IPS-18c (cell line): ENCODE measurements at regions not wholly inside any gene's neighbourhood (a gene's known extent, or its start where the extent isn't known, plus 50 kb on each side); places are given as distances from the start of the nearest gene placed in this dataset.
"Not testable (repeated sequence)": the region's sequence is repeated elsewhere in the genome, so short reads cannot be mapped to it uniquely, and the experiment has no call there.

Source experiments
- H3K4me3 ChIP-seq: 2 replicates; pipeline ENCODE4 v1.7.0; 2013; ENCODE audit warnings: low read depth, mild to moderate bottlenecking, low read length, moderate library complexity; ENCODE audit not compliant: insufficient read depth
- H3K9me3 ChIP-seq: one replicate; pipeline ENCODE4 v1.6.1; 2013; ENCODE audit warnings: mild to moderate bottlenecking, low read length, moderate library complexity; ENCODE audit not compliant: control insufficient read depth, insufficient read depth

- H3K4me3 ChIP-seq = no peak overlapping the region
- H3K9me3 ChIP-seq = no peaks in the 10 kb centered on the region
These were observed 70.4 kb upstream of the SSBP3 start for GRCh38 chr1:54476530-54477109.

GRCh38 chr1:54475946-54476516 lies 69.8 kb upstream of the SSBP3 start:
- Histone ChIP-seq H3K9me3 (no peaks in the 10 kb centered on the region), H3K4me3 (peak overlapping the region; percentile 44; the same call in 1 of the 2 replicates)

- no peaks in the 10 kb centered on the region for H3K9me3 ChIP-seq
- H3K4me3 ChIP-seq = peak overlapping the region; percentile 44
These were observed 69.2 kb upstream of the SSBP3 start for GRCh38 chr1:54475357-54475881.

- Histone ChIP-seq H3K9me3 (no peaks in the 10 kb centered on the region), H3K4me3 (peak overlapping the region; percentile 44)
These were observed 68.4 kb upstream of the SSBP3 start for GRCh38 chr1:54474310-54475251.

- H3K9me3 ChIP-seq = no peaks in the 10 kb centered on the region
- H3K4me3 ChIP-seq = no peak overlapping the region
These were observed 65.4 kb upstream of the SSBP3 start for GRCh38 chr1:54471588-54471987.

GRCh38 chr1:54469444-54469843 lies 63.2 kb upstream of the SSBP3 start:
- not testable (repeated sequence) for H3K9me3 ChIP-seq

GRCh38 chr1:54468288-54469084 lies 62.3 kb upstream of the SSBP3 start:
- not testable (repeated sequence) for H3K4me3 ChIP-seq, H3K9me3 ChIP-seq

More at GRCh38 chr1:54469444-54469843, 63.2 kb upstream of the SSBP3 start:
- not testable (repeated sequence) for H3K4me3 ChIP-seq

GRCh38 chr1:54465351-54465811 lies 59.2 kb upstream of the SSBP3 start:
- no peaks in the 10 kb centered on the region for H3K9me3 ChIP-seq
- no peak overlapping the region for H3K4me3 ChIP-seq

- no peaks in the 10 kb centered on the region for H3K9me3 ChIP-seq
- no peak overlapping the region for H3K4me3 ChIP-seq
These were observed 58.4 kb upstream of the SSBP3 start for GRCh38 chr1:54464477-54465146.

GRCh38 chr1:54464031-54464476 lies 57.9 kb upstream of the SSBP3 start:
- no peaks in the 10 kb centered on the region for H3K9me3 ChIP-seq
- no peak overlapping the region for H3K4me3 ChIP-seq

- no peak overlapping the region for H3K4me3 ChIP-seq
- no peaks in the 10 kb centered on the region for H3K9me3 ChIP-seq
These were observed 57.3 kb upstream of the SSBP3 start for GRCh38 chr1:54463259-54464030.

GRCh38 chr1:54462597-54463258 lies 56.5 kb upstream of the SSBP3 start:
- Histone ChIP-seq H3K9me3 (no peaks in the 10 kb centered on the region), H3K4me3 (no peak overlapping the region)

- H3K4me3 ChIP-seq = no peak overlapping the region
- no peaks in the 10 kb centered on the region for H3K9me3 ChIP-seq
These were observed 55.8 kb upstream of the SSBP3 start for GRCh38 chr1:54461731-54462596.

- Histone ChIP-seq H3K4me3 (no peak overlapping the region), H3K9me3 (no peaks in the 10 kb centered on the region)
These were observed 54.7 kb upstream of the SSBP3 start for GRCh38 chr1:54460861-54461387.
